GM18861 (cell line): ENCODE measurements at regions not wholly inside any gene's neighbourhood (a gene's known extent, or its start where the extent isn't known, plus 50 kb on each side); places are given as distances from the start of the nearest gene placed in this dataset.
"Not testable (repeated sequence)": the region's sequence is repeated elsewhere in the genome, so short reads cannot be mapped to it uniquely, and the experiment has no call there.

Experiments
- ATAC-seq: cut with Tn5 transposase; IDR thresholded peaks from one replicate; pipeline ENCODE4 v1.9.1; 2021; ENCODE audit not compliant: unreplicated experiment

- ATAC-seq = no peak
Measured at GRCh38 chr1:66455446-66455845, 78.5 kb upstream of the SGIP1 start.

- ATAC-seq = no peak
Measured at GRCh38 chr1:66460776-66461175, 73.2 kb upstream of the SGIP1 start.

GRCh38 chr1:66462313-66462712 is 71.6 kb upstream of the SGIP1 start:
- no peak for ATAC-seq

DNA sequence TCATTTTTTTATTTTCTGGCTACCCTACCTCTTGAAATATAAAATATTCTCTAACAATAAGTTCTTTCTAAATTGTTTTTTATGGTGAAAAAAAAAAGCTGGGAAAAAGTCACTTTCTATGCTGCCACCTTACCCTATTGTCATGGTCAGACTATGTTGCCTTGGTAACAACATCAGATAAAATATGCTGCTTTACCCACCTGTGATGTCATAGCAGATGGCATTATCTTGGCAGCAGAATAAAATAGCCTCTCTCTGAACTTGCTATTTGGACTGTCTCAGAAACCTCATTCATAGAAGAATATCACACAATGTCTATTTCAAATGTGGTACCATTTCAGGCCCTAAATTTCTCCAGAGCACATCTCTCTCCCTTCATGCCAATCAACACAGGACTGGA is 69.6 kb upstream of the SGIP1 start:
- ATAC-seq = no peak

DNA sequence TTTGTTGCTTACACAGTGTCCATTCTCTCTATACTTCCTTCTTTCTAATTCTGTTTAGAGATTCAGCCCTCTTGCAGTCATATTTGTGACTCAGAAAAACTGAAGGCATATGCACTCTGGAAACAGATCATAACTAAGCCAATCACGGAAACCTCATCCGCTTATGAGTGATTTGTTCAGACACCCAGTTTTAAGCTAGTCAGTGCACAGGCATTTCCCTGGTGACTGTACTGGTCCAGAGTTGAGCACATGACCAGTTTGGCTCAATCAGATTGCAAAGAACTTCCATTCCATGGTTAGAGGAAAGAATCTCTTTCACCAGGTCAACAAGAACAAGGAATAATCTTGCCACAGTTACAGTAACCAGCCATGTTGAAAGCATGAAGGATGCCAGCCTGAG is 69.2 kb upstream of the SGIP1 start:
- no peak for ATAC-seq

DNA sequence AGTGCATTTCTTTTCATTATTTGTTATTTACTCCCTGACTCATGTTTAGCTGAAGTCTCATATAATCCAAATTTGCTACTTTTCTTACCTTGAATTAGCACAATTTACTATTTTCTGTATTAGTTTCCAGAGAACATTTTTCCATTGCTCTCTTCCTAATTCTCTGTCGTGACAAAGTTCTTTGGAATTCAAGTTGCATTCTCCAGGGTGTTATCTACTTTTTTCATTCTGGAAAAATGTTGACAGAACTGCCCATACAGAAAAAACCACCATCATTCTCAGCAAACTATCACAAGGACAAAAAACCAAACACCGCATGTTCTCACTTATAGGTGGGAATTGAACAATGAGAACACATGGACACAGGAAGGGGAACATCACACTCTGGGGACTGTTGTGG is 67.3 kb upstream of the SGIP1 start:
- ATAC-seq = not testable (repeated sequence)

- no peak for ATAC-seq
Measured at GRCh38 chr1:66468722-66469121, 65.2 kb upstream of the SGIP1 start.

- ATAC-seq = no peak
Measured at GRCh38 chr1:66475940-66476339, 58.0 kb upstream of the SGIP1 start.

DNA sequence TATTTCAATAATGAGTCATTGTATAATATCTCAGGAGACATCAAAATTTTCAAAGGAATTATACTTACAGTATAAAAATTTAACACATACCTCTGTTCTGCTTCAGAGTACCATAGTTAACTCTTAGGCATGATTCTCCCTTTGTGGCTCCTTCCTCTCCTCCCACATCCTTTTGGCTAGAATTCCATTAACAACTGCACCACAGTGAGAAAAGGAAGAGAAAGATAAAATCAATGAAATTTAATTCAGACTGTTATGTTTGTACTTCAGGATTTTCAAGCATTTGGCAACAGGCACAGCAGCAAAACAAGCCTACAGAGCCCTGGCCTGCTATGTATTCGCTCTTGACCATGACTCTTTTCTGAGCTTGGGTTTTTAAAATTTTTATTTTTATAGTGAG is 57.2 kb upstream of the SGIP1 start:
- ATAC-seq = no peak

- no peak for ATAC-seq
Measured at GRCh38 chr1:66478116-66478515, 55.8 kb upstream of the SGIP1 start.

DNA sequence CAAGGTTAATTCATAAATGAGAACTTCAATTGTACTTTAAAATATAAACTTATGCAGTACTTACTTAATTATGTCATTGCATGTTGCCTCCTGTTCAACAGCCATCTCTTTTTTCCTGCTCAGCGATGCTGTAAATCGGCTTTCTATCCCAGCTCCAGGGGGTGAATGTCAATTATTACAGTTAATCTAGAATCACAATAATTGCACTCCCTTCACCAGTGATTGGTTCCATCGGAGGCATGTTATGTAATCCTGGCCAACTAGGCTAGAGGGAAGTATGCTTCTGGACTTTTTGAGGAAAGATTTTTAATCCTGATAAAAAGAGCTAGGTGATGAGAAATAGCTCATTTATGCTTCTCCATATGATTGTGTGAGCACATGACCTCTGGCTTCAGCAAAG is 53.8 kb upstream of the SGIP1 start:
- no peak for ATAC-seq

GRCh38 chr1:66481215-66481614 is 52.7 kb upstream of the SGIP1 start:
- ATAC-seq = not testable (repeated sequence)
